ENCODE measurements at regions not wholly inside any gene's neighbourhood (a gene's known extent, or its start where the extent isn't known, plus 50 kb on each side); places are given as distances from the start of the nearest gene placed in this dataset.

- H3K9me3 ChIP-seq: no peaks in the 10 kb centered on the region
- intact Hi-C loops (cut with DNase I, micrococcal nuclease): no loop called here
- no peak overlapping the region for H3K4me3 ChIP-seq
- DNase-seq: no peak
- H3K36me3 ChIP-seq (ENCODE audit: low read depth): no peaks in the 10 kb centered on the region
- H3K4me1 ChIP-seq (ENCODE audit: low read depth): no peaks in the 10 kb centered on the region
- TF ChIP-seq CTCF (IDR thresholded peaks at IDR 0.05): no peak
- no peak for ATAC-seq
These were observed 422.2 kb upstream of the FSIP2 start for GRCh38 chr2:185316383-185316782.

DNA sequence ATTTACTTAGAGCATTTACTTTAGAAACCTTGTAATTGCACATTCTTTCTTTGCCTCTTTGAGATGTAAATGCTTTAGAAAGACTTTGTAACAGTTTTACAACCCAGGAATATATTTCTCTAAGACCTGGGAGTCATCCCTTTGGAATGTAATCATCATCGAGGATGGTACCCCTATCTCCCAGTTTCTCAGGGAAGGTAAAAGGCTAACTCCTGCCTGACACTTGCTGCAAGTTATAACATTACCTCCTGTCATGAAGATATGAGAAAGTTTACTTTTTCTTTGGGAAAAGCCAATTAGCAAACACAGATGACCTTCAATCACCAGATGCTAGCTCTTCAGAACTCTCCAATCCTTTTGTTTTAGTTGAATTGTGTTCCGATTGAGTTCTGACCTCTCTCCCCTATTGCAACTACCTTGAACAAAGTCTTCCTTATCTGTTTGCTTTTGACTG lies 420.3 kb upstream of the FSIP2 start:
- H3K4me3 ChIP-seq: no peak overlapping the region
- H3K9me3 ChIP-seq: no peaks in the 10 kb centered on the region
- ATAC-seq: no peak
- H3K36me3 ChIP-seq (ENCODE audit: low read depth): no peaks in the 10 kb centered on the region
- no peaks in the 10 kb centered on the region for H3K4me1 ChIP-seq (ENCODE audit: low read depth)
- intact Hi-C loops (cut with DNase I, micrococcal nuclease): no loop called here
- DNase-seq: no peak
- no peak for TF ChIP-seq CTCF (IDR thresholded peaks at IDR 0.05)

- Histone ChIP-seq H3K4me3 (no peak overlapping the region), H3K36me3 (ENCODE audit: low read depth) (no peaks in the 10 kb centered on the region), H3K9me3 (peaks cover 3% of the 10 kb centered on the region), H3K4me1 (ENCODE audit: low read depth) (no peaks in the 10 kb centered on the region)
- DNase-seq: no peak
- TF ChIP-seq CTCF (IDR thresholded peaks at IDR 0.05): no peak
- ATAC-seq: no peak
- intact Hi-C loops (cut with DNase I, micrococcal nuclease): no loop called here
These were observed 402.7 kb upstream of the FSIP2 start for GRCh38 chr2:185335879-185336278.

DNA sequence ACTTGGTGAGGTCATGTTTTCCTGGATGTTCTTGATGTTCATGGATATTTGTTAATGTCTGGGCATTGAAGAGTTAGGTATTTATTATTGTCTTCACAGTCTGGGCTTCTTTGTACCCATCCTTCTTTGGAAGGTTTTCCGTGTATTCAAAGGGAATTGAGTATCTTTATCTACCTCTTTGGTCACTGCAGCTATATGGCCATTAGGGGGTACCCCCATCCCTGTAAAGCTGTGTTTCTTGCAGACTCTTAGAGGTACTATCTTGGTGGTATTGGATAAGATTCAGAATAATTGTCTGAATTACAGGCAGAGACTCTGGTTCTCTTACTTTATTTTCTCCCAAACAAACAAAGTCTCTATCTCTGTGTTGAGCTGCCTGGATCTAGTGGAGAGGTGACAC lies 401.6 kb upstream of the FSIP2 start:
- TF ChIP-seq CTCF (IDR thresholded peaks at IDR 0.05): no peak
- intact Hi-C loops (cut with DNase I, micrococcal nuclease): no loop called here
- no peak overlapping the region for H3K4me3 ChIP-seq
- peaks cover 3% of the 10 kb centered on the region for H3K9me3 ChIP-seq
- no peaks in the 10 kb centered on the region for H3K4me1 ChIP-seq (ENCODE audit: low read depth)
- ATAC-seq (no peak), DNase-seq (no peak)
- H3K36me3 ChIP-seq (ENCODE audit: low read depth): no peaks in the 10 kb centered on the region

DNA sequence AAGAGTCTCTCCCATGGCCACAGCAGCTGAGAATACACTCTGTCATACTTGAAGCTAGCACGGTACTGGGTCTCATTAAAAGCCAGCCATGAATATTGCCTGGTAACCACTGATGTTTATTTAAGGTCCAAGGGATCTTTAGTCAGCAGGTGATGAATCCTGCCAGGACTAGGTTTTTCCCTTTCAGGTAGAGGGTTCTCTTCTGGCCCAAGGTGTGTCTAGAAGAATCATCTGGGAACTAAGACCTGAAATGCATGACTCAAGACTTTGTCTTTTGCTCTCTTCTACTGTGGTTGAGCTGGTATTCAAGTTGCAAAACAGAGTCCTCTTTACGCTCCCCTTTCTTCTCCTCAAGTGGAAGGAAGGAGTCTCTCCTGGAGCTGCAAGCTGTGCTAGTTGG lies 400.5 kb upstream of the FSIP2 start:
- H3K36me3 ChIP-seq (ENCODE audit: low read depth): no peaks in the 10 kb centered on the region
- ATAC-seq (no peak), DNase-seq (no peak)
- H3K4me1 ChIP-seq (ENCODE audit: low read depth): no peaks in the 10 kb centered on the region
- peaks cover 3% of the 10 kb centered on the region for H3K9me3 ChIP-seq
- intact Hi-C loops (cut with DNase I, micrococcal nuclease): no loop called here
- H3K4me3 ChIP-seq: no peak overlapping the region
- TF ChIP-seq CTCF (IDR thresholded peaks at IDR 0.05): no peak

GRCh38 chr2:185347445-185347844 lies 391.2 kb upstream of the FSIP2 start:
- DNase-seq (no peak), ATAC-seq (no peak)
- H3K4me3 ChIP-seq: no peak overlapping the region
- no peak for TF ChIP-seq CTCF (IDR thresholded peaks at IDR 0.05)
- intact Hi-C loops (cut with DNase I, micrococcal nuclease): no loop called here
- no peaks in the 10 kb centered on the region for H3K4me1 ChIP-seq (ENCODE audit: low read depth)
- H3K36me3 ChIP-seq (ENCODE audit: low read depth): no peaks in the 10 kb centered on the region
- no peaks in the 10 kb centered on the region for H3K9me3 ChIP-seq
